WI38 (cell line): ENCODE measurements at regions not wholly inside any gene's neighbourhood (a gene's known extent, or its start where the extent isn't known, plus 50 kb on each side); places are given as distances from the start of the nearest gene placed in this dataset.

Experiments used
- H3K4me3 ChIP-seq: 2 replicates; pipeline ENCODE4 v1.5.1; 2011; ENCODE audit warnings: low read depth, mild to moderate bottlenecking, control low read depth, low read length
- CTCF ChIP-seq: IDR thresholded peaks from 2 replicates; pipeline ENCODE4 v1.5.1; 2012; ENCODE audit warnings: low read depth, mild to moderate bottlenecking, control low read depth, low read length

DNA sequence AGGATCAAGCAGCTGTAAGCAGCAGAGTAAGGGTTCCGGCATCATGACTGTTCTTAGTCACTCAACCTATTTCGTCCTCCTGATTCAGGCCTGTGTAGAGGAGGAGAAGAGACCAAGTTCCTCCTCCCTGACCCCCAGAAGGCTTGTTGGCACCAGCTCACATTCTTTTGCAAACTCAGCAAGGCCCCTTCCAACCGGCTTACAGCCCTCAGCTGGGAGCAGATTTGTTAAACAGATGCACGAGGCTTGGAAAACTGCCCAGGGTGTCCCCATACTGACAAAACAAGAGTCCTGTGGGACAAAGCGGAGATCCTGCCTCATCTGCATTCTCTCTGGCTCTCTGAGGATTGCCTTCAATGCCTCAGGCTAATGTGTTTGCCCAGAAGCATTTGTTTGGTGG is 113.2 kb upstream of the SOX21 start:
- no peak overlapping the region for H3K4me3 ChIP-seq
- no peak for TF ChIP-seq CTCF

DNA sequence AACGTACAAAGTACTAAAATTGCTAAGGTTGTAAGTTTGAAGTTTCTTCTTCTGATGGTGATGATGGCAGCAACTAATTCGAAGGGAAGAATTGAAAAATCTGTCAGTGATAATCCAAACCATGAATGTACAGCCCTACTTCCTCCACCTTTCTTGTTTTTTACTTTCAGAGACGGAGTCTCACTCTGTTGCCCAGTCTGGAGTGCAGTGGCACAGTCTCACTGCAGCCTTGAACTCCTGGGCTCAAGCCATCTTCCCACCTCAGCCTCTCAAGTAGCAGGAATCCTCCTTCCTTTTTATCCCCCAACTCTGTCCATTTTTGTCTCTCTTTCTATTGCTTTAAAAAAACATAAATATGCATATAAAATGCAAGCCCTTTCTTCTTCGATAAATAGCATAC is 112.3 kb upstream of the SOX21 start:
- TF ChIP-seq CTCF: no peak

DNA sequence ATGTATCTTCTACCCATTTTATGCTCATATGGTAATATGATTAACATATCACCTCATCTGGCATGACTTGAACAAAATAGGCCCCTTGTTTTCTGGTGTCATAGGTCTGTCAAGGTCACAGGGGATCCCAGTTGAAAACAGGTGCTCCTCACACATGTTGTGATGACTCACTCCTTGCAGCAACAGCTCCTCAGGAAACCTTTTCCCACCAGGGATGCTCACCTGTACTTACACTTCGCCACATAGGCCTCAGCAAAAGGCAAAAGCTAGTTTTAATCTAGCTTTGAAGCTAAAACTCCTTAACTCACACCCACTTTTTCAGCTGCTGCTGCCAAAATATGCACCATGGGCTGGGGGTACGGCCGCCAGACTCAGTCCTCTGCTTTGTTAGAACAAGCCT is 110.0 kb upstream of the SOX21 start:
- no peak overlapping the region for H3K4me3 ChIP-seq
- no peak for TF ChIP-seq CTCF

More for the DNA sequence above, 112.3 kb upstream of the SOX21 start:
- H3K4me3 ChIP-seq: no peak overlapping the region

DNA sequence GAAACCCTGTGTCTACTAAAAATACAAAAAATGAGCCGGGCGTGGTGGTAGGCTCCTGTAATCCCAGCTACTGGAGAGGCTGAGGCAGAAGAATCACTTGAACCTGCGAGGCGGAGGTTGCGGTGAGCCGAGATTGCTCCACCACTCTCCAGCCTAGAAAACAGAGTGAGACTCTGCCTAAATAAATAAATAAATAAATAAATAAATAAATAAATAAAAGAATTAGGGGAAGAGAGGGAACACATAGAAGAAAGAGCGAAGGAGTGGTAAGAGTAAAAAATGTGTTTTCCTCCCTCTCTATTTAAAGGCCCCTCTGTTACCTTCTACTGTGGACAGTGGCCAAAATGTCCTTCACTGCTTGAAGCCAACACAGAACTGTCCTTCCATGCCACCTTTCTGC is 103.9 kb upstream of the SOX21 start:
- no peak overlapping the region for H3K4me3 ChIP-seq
- no peak for TF ChIP-seq CTCF

DNA sequence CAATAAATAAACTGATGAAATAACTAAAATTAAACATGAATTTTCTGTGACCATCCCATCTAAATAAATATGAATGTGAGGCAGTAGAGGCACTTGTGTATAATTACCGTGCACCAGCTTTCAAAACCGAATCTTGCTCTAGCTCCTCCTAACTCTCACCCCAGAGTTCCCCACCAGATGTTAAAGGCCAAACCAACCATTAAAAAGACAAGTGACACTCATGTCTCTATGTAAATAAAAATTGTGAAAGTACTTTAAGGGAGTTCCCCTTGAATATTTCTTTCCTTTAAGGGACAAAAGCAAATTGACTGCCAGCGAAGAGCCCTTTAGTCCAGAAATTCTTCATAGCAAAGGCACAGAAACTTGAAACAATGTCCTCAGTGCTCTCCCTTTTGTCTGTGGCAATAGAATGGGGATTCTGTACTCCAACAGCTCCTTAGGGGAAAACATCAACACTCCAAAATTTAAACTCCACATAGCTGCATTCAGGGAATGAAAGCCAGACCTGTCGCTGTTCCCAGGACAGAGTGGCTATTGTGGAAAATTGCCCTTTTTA is 101.7 kb upstream of the SOX21 start:
- no peak for TF ChIP-seq CTCF
- H3K4me3 ChIP-seq: no peak overlapping the region

- no peak overlapping the region for H3K4me3 ChIP-seq
- no peak for TF ChIP-seq CTCF
Observed at GRCh38 chr13:94811753-94812152, 99.4 kb upstream of the SOX21 start.

GRCh38 chr13:94800423-94800822 is 88.1 kb upstream of the SOX21 start:
- H3K4me3 ChIP-seq: no peak overlapping the region

More at GRCh38 chr13:94800423-94800822, 88.1 kb upstream of the SOX21 start:
- TF ChIP-seq CTCF: no peak
